ENCODE measurements at regions not wholly inside any gene's neighbourhood (a gene's known extent, or its start where the extent isn't known, plus 50 kb on each side); places are given as distances from the start of the nearest gene placed in this dataset.

DNA sequence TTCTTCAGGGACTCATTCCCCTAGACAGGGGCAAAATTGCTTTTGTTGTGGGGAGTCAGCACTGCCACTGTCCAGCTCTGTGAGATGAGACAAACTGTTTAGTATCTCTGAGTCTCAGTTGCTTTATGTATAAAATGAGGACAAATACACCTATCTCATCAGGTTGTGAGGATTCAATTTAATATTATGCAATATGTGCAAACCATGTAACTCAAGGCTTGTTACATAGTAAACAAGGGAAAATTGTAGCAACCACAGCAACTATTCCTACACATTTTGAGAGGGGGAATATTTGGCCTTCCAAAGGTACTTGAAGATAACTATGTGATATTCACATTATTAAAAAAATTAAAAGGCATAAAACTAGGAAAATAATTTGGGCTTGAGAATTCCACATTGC lies 411.9 kb upstream of the SLC30A5 start:
- no peak for TF ChIP-seq POLR2AphosphoS5 (IDR thresholded peaks at IDR 0.05; ENCODE audit: low read depth, low read length)
- TF ChIP-seq FOXP2 (optimal IDR thresholded peaks at IDR 0.05; ENCODE audit: borderline replicate concordance, extremely low read depth, extremely low read length, insufficient read depth): no peak
- no peak for TF ChIP-seq TAF1 (IDR thresholded peaks at IDR 0.05; ENCODE audit: borderline replicate concordance, insufficient read depth, low read length)
- TF ChIP-seq, protein P1, sequence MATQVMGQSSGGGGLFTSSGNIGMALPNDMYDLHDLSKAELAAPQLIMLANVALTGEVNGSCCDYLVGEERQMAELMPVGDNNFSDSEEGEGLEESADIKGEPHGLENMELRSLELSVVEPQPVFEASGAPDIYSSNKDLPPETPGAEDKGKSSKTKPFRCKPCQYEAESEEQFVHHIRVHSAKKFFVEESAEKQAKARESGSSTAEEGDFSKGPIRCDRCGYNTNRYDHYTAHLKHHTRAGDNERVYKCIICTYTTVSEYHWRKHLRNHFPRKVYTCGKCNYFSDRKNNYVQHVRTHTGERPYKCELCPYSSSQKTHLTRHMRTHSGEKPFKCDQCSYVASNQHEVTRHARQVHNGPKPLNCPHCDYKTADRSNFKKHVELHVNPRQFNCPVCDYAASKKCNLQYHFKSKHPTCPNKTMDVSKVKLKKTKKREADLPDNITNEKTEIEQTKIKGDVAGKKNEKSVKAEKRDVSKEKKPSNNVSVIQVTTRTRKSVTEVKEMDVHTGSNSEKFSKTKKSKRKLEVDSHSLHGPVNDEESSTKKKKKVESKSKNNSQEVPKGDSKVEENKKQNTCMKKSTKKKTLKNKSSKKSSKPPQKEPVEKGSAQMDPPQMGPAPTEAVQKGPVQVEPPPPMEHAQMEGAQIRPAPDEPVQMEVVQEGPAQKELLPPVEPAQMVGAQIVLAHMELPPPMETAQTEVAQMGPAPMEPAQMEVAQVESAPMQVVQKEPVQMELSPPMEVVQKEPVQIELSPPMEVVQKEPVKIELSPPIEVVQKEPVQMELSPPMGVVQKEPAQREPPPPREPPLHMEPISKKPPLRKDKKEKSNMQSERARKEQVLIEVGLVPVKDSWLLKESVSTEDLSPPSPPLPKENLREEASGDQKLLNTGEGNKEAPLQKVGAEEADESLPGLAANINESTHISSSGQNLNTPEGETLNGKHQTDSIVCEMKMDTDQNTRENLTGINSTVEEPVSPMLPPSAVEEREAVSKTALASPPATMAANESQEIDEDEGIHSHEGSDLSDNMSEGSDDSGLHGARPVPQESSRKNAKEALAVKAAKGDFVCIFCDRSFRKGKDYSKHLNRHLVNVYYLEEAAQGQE (IDR thresholded peaks at IDR 0.05; ENCODE audit: insufficient read depth in 1 of 2, low read depth in 2 of 2, low read length in 2 of 2): no peak
- no peak for TF ChIP-seq SIN3A (IDR thresholded peaks at IDR 0.05; ENCODE audit: borderline replicate concordance, insufficient read depth, low read length)

DNA sequence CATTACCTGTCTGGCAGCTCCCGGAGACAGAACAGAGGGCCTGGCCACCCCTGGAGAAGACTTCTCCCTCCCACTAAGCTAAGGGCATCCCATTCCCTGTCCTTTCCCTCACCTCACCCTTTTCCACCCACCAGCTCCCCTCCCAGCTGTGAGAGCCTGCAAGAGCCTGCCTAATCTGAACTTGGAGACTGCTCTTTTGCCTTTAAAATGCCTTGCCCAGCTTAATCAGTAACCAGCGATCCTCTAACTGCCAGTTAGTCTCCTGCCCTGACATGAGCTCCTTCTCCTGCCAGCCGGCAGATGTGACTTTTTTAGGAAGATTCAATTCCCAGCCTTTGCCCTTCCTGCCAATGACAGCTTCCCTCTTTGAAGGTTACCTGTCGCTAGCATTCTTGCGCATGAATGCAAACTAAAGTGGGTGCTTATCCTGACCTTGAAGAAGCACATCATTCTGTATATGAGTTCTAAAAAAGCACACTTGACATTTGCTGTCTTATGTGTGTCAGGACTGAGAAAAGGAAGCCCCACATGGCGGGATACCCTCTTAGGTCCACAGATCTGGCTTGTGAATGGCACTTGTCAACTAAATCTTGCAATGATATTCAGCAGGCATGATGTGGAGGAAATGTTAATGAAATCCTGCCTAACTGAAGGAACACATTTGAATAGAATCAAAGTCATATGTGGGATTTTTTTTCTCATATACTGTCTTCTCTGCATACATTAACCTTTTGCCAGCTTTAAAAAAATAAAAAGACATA lies 411.2 kb upstream of the SLC30A5 start:
- TF ChIP-seq, protein P1 (IDR thresholded peaks at IDR 0.05; ENCODE audit: insufficient read depth in 1 of 2, low read depth in 2 of 2, low read length in 2 of 2): no peak
- TF ChIP-seq TAF1 (IDR thresholded peaks at IDR 0.05; ENCODE audit: borderline replicate concordance, insufficient read depth, low read length): no peak

DNA sequence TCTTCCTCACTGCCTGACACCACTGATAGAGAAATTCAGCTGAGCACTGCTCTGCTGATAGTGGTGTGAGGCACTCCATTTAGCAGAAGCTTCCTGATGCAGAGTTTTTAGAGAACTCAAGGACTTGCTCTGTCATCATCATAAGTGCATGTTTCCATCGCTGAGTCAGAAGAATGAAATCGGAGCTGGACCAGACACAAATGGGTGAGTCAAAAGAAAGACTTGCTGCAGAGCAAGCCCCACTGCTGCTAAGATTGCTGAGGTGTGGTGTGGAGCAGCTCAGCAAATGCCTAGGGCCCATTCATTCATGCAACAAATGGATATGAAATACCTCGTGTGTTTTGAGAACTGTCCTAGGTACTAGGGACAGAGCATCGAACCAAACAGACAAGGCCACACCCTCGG lies 410.2 kb upstream of the SLC30A5 start:
- TF ChIP-seq TAF1 (IDR thresholded peaks at IDR 0.05; ENCODE audit: borderline replicate concordance, insufficient read depth, low read length) (no peak), SIN3A (IDR thresholded peaks at IDR 0.05; ENCODE audit: borderline replicate concordance, insufficient read depth, low read length) (no peak), FOXP2 (optimal IDR thresholded peaks at IDR 0.05; ENCODE audit: borderline replicate concordance, extremely low read depth, extremely low read length, insufficient read depth) (no peak)
- TF ChIP-seq, protein P1 (IDR thresholded peaks at IDR 0.05; ENCODE audit: insufficient read depth in 1 of 2, low read depth in 2 of 2, low read length in 2 of 2): peak; percentile 67 to 88

DNA sequence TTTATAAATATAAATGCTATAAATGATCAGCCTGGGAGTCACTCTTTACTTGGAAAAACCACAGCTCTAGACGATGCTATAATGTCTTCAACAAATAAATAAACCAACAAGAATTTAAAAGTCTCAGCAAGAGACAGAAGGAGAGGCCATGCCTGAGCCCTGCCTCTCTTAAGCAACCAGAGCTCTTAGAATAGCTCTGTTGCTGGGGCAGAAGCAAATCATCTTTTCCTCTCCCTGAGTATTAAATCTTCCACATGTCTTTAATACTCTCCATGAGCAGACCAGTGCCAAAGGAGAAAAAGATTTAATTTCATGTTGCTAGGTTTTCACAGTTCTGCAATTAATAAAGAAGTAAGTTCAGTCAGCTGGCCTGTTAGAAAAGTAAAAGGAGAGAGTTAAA lies 408.0 kb upstream of the SLC30A5 start:
- TF ChIP-seq POLR2AphosphoS5 (IDR thresholded peaks at IDR 0.05; ENCODE audit: low read depth, low read length) (no peak), FOXP2 (optimal IDR thresholded peaks at IDR 0.05; ENCODE audit: borderline replicate concordance, extremely low read depth, extremely low read length, insufficient read depth) (no peak), SIN3A (IDR thresholded peaks at IDR 0.05; ENCODE audit: borderline replicate concordance, insufficient read depth, low read length) (no peak), TAF1 (IDR thresholded peaks at IDR 0.05; ENCODE audit: borderline replicate concordance, insufficient read depth, low read length) (no peak)
- TF ChIP-seq, protein P1 (IDR thresholded peaks at IDR 0.05; ENCODE audit: insufficient read depth in 1 of 2, low read depth in 2 of 2, low read length in 2 of 2): no peak

DNA sequence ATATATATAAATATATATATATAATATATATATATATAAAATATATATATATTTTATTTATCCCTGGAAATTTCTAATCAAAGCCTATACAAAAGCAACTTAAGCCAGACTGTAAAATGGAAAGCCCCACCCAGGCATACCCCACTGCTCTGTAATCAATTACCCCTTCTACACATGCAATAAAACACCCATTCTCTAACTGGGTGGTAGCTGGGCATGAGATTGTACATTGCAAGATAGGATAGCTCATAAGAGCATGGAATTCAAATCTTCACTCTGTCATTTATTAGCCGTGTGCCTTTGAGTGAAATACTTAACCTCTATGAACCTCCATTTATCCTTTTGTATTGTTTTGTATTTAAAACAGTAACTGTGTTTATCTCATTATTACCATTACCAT lies 405.3 kb upstream of the SLC30A5 start:
- TF ChIP-seq, protein P1 (IDR thresholded peaks at IDR 0.05; ENCODE audit: insufficient read depth in 1 of 2, low read depth in 2 of 2, low read length in 2 of 2): no peak
- TF ChIP-seq SIN3A (IDR thresholded peaks at IDR 0.05; ENCODE audit: borderline replicate concordance, insufficient read depth, low read length) (no peak), TAF1 (IDR thresholded peaks at IDR 0.05; ENCODE audit: borderline replicate concordance, insufficient read depth, low read length) (no peak), POLR2AphosphoS5 (IDR thresholded peaks at IDR 0.05; ENCODE audit: low read depth, low read length) (no peak), FOXP2 (optimal IDR thresholded peaks at IDR 0.05; ENCODE audit: borderline replicate concordance, extremely low read depth, extremely low read length, insufficient read depth) (no peak)

Measured in PFSK-1 (cell line).